ENCODE measurements at regions not wholly inside any gene's neighbourhood (a gene's known extent, or its start where the extent isn't known, plus 50 kb on each side); places are given as distances from the start of the nearest gene placed in this dataset.
"Not testable (repeated sequence)": the region's sequence is repeated elsewhere in the genome, so short reads cannot be mapped to it uniquely, and the experiment has no call there.

- DNase-seq (ENCODE audit: low read depth in 2 of 3, low spot score in 2 of 3), result not testable (repeated sequence)
Measured at GRCh38 chr3:30479737-30480136, 126.7 kb upstream of the TGFBR2 start.

GRCh38 chr3:30480156-30480555, 126.2 kb upstream of the TGFBR2 start:
- DNase-seq (ENCODE audit: low read depth in 2 of 3, low spot score in 2 of 3), result not testable (repeated sequence)

GRCh38 chr3:30480587-30480986, 125.8 kb upstream of the TGFBR2 start:
- DNase-seq (ENCODE audit: low read depth in 2 of 3, low spot score in 2 of 3), result no peak

GRCh38 chr3:30481241-30481640, 125.2 kb upstream of the TGFBR2 start:
- DNase-seq (ENCODE audit: low read depth in 2 of 3, low spot score in 2 of 3), result no peak

GRCh38 chr3:30484229-30484628, 122.2 kb upstream of the TGFBR2 start:
- not testable (repeated sequence) for DNase-seq (ENCODE audit: low read depth in 2 of 3, low spot score in 2 of 3)

GRCh38 chr3:30486368-30486767, 120.0 kb upstream of the TGFBR2 start:
- DNase-seq (ENCODE audit: low read depth in 2 of 3, low spot score in 2 of 3), result no peak

GRCh38 chr3:30488070-30488756, 118.2 kb upstream of the TGFBR2 start:
- DNase-seq (ENCODE audit: low read depth in 2 of 3, low spot score in 2 of 3), result no peak

- DNase-seq (ENCODE audit: low read depth in 2 of 3, low spot score in 2 of 3), result no peak
Measured at GRCh38 chr3:30492322-30493192, 113.8 kb upstream of the TGFBR2 start.

GRCh38 chr3:30493911-30494311, 112.5 kb upstream of the TGFBR2 start:
- DNase-seq (ENCODE audit: low read depth in 2 of 3, low spot score in 2 of 3), result no peak

GRCh38 chr3:30495172-30496065, 111.0 kb upstream of the TGFBR2 start:
- peak in 2 of 3 donors; percentile 9 to 43 for DNase-seq (ENCODE audit: low read depth in 2 of 3, low spot score in 2 of 3)

GRCh38 chr3:30496066-30496966, 110.1 kb upstream of the TGFBR2 start:
- DNase-seq (ENCODE audit: low read depth in 2 of 3, low spot score in 2 of 3), result no peak

- no peak for DNase-seq (ENCODE audit: low read depth in 2 of 3, low spot score in 2 of 3)
Measured at GRCh38 chr3:30498587-30498967, 107.8 kb upstream of the TGFBR2 start.

- no peak for DNase-seq (ENCODE audit: low read depth in 2 of 3, low spot score in 2 of 3)
Measured at GRCh38 chr3:30500666-30501399, 105.6 kb upstream of the TGFBR2 start.

GRCh38 chr3:30501526-30501925, 104.9 kb upstream of the TGFBR2 start:
- no peak for DNase-seq (ENCODE audit: low read depth in 2 of 3, low spot score in 2 of 3)

- DNase-seq (ENCODE audit: low read depth in 2 of 3, low spot score in 2 of 3), result no peak
Measured at GRCh38 chr3:30502051-30502741, 104.2 kb upstream of the TGFBR2 start.

- no peak for DNase-seq (ENCODE audit: low read depth in 2 of 3, low spot score in 2 of 3)
Measured at GRCh38 chr3:30502742-30503073, 103.7 kb upstream of the TGFBR2 start.

- no peak for DNase-seq (ENCODE audit: low read depth in 2 of 3, low spot score in 2 of 3)
Measured at GRCh38 chr3:30503446-30503845, 103.0 kb upstream of the TGFBR2 start.

GRCh38 chr3:30504939-30505338, 101.5 kb upstream of the TGFBR2 start:
- DNase-seq (ENCODE audit: low read depth in 2 of 3, low spot score in 2 of 3), result no peak

All from hematopoietic multipotent progenitor cell (in vitro differentiated cells).